DMS153 treated with DMSO at 0.1 percent for 48 hours (cell line): ENCODE measurements at regions not wholly inside any gene's neighbourhood (a gene's known extent, or its start where the extent isn't known, plus 50 kb on each side); places are given as distances from the start of the nearest gene placed in this dataset.
A peak's percentile ranks its signal among the peaks of the same experiment; 100 is the strongest.

ENCODE experiments used
- DNase-seq: peaks from one replicate; lab custom pipeline; 2025; ENCODE audit not compliant: unreplicated experiment; lab: John Stamatoyannopoulos, UW

GRCh38 chr4:137209240-137209639, 323.1 kb downstream of the PCDH18 start:
- no peak for DNase-seq

DNA sequence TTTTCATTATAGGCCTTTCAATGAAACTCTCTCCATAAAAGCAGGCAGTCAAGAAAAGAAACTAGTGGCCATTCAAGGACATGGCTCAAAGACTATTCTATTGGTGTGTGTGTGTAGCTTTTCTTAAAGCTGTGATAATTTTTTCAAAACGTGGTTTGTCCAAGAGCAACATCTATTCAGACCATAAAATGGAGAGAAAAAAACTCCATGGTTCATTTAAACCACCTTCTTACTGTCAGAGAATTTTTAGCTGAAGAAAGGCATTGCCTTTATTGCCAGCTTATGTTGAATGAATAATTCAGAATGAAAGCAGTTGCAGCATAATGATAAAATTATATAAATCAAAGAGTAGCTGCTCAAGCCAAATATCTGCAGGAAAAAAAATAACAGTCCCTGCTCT, 325.5 kb downstream of the PCDH18 start:
- no peak for DNase-seq

DNA sequence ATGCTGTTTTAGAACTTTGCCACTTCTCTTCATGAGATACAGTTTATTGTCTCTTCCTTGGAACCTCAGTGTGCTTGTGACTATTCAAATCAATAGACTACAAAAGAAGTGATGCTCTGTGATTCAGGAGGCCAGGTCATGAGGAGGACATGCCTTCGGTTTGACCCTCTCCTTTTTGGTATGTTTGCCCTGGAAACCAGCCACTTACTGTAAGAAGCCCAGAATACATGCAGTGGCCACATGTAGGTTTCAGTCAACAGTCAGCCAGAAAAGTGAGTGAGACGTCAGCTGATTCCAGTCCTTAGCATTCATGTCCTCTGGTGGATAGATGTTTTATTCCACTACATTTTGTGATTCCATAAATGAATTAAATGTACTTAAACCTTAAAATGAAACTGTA, 328.7 kb downstream of the PCDH18 start:
- no peak for DNase-seq

DNA sequence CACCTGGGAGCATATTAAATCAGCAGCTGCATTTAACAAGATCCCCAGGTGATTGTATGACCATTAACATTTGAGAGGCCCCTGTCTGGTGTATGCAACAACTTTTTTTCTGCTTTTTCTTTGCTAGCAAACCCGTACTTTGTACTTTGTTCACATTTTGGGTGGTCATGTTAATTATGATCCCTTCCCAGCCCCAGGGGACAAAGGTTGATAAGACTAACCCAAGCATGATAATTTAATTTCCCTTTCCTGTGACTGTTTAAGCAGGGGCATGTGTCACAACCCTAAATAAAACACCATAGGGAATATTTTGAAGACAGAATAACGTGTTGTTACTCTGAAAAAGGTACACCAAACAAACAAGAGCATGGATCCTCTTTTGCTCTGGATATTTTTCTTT, 332.0 kb downstream of the PCDH18 start:
- DNase-seq: no peak

GRCh38 chr4:137198791-137199190, 333.5 kb downstream of the PCDH18 start:
- no peak for DNase-seq

- no peak for DNase-seq
Measured at GRCh38 chr4:137194670-137195069, 337.6 kb downstream of the PCDH18 start.

- DNase-seq: no peak
Measured at GRCh38 chr4:137193564-137193963, 338.7 kb downstream of the PCDH18 start.

DNA sequence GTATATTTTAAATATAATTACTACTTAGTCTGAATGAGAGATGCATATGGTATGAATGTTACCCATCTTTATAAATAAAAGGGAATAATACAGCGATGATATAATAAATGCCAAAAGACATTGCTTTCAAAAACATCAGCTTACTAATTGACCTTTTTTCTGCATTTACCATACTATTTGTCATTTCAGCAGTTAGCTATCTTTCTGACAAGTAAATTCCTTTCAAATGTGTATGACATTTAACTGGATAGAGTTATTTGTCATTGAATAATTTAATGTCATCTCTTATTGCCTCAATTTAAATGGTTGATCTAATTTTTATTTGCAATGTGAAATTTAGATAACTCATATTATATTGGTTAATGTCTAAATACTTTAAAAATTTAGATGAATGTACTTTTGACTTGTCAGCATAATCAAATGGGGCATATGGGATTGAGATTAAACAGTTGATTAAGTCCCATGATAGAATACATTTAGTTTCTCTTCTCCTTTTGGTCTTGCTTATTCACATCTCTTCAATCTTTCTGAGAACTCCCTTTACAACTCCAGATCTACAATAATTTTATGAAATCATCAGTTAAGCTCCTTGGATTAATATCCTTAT, 350.9 kb downstream of the PCDH18 start:
- DNase-seq: no peak

DNA sequence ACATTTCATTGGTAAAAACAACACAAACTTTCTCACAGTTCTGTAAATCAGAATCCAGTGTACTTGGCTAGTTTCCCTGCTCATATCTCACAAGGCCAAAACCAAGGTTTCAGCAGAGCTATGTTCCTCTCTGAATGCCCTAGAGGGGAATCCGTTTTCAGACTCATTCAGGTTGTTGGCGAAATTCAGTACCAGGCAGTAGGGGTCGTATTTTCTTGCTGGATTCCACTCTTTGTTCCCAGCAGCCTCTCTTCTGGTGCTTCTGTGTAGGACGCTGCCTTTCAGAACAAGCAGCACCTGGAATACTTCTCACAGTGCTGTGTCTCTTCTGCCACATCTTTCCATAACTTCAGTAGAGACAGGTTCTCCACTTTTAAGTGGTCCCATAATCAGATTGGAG, 351.9 kb downstream of the PCDH18 start:
- no peak for DNase-seq

DNA sequence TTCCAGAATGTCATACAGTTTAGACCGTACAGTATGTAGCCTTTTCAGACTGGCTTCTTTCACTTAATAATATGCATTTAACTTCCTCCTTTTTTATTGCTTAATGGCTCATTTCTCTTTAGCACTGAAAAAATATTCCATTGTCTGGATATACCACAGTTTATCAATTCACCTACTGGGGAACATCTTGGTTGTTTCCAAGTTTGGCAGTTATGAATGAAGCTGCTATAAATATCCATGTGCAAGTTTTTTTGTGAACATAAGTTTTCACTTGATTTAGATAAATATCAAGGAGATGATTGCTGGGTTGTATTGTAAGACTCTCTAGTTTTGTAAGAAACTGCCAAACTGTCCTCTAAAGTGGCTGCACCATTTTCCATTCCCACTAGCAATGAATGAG, 375.5 kb downstream of the PCDH18 start:
- DNase-seq: no peak

DNA sequence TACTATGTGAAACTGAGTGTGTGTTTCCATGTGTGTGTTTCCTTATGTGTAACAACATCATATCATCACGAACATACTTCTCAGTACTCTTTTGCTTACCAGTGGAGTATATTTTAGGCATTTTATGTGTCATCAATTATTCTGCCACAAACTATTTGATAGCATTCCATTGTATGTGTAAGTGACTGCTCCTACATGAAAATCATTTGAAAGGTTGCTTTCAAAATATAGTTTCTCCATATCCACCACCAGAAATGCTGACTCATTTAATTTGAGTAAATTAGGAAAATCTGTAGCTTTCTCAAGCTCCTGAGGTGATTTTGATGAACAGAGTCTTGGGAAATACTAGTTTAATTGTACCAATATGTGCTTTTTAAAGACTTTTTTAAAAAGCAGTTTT, 376.2 kb downstream of the PCDH18 start:
- DNase-seq: no peak

- no peak for DNase-seq
Measured at GRCh38 chr4:137131201-137131600, 401.1 kb downstream of the PCDH18 start.

- no peak for DNase-seq
Measured at GRCh38 chr4:137129845-137130244, 402.4 kb downstream of the PCDH18 start.

DNA sequence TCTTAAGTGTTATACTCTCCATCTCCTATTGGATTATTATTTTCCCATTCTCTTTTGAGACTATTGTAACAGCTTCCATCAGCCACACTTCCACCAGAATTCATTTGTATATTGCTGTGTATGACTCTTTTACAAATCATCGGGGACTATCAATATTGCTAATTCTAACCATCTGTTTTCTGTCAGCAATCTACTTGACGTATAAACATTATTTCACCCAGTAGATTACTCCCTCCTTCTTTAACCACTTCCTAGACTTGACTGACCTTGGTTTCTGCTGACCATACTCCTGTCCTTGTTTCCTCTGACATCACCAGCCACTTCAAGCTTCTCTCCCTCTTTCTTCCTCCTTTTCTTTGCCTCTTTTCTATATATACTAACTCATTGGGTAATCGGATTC, 402.9 kb downstream of the PCDH18 start:
- DNase-seq: no peak

DNA sequence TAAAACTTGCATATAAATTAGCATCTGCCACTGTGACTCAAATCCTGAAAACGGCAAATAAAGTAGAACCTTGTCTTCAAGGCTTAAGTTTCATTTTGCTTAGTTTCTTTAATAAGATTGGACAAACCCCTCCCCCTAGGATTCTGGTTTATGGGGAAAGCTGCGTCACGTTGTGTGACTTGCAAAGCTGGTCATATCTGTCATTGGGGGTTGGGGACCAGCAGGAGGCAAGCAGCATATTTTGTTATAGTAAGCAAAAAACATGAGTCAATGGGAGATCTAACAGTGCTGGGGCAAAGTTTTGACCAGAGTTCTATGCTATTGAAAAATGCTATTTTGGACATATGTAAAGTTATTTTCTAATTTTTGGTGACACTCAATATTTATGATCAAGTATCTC, 407.3 kb downstream of the PCDH18 start:
- DNase-seq: no peak

DNA sequence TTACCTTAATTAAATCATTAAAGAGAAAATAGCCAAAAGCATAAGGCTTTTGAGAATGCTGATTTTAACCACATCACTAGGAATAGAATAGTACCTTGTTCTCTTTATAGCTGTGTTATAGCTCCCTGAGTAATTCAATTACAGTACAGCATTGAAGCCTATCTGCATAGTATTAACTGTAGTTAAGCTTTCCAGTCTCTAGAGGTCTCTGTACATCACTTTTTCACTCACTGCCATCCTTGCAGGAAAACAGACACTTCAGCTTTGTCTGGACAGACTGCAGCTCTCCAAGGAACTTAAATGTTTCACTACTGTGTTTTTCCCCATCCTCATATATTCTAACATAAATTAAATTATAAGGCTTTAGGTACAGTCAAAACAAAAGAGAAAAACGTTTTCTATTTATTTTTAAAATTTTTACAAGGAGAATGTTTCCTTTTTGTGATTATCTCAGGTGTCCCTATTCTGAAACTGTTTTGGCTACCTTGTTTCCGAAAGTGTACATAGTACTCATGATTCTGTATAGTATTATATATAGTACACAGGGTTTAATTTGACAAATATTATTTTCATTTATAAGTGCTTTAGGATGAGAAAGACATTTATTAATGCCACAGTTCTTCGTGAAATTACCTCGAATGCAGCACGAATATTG, 407.9 kb downstream of the PCDH18 start:
- peak; percentile 86 for DNase-seq

DNA sequence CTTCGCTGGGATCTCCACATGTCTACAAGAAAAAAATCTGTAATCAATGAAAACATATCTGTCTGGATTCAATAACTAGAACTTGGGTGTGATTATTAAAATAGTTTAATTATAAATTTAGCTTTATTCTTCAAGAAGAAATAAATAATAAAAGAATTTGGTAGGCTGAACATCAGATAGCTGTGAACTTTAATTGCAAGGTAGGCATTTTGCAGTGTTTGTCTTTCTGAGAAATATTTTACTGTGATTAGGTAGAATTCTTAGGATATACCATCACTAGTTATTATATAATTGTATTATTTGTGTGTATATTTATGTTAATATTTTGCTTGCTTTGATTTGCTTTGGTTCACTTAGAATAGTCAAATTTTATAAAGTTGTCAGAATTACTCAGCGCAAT, 409.4 kb downstream of the PCDH18 start:
- DNase-seq: no peak

DNA sequence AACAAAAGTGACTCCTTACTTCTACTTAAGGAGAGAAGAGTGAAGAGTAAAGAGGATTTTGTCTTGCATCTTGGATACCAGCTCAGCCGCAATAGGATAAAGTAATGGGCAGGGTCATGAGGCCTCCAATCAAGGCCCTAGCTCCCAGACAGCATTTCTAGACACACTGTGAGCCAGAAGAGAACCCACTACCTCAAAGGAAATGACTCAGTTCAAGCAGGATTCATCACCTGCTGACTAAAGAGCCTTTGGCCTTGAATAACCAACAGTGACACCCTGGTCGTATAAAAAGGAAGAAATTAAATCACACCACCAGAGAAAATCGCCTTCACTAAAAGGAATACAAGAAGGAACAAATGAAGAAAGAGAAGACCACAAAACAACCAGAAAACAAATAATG, 416.1 kb downstream of the PCDH18 start:
- no peak for DNase-seq

DNA sequence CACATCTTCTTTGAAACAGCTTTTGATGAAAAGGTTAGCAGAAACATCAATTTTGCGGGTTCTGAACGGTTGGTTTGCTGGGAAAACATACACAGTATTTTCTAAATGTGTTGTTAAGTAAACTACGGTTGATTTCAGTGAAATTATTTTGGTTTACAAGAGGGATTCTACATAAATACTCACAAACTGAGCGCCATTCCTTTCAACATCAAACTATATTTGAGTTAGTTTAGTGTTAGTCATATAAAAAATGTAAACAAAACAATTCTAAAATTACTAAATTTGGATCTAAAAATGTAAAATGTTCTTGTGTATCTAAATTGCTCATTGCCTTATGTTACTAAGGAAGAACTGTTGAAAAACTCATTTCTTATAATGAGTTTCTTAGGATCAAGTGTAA, 425.6 kb downstream of the PCDH18 start:
- DNase-seq: no peak

GRCh38 chr4:137106287-137106686, 426.0 kb downstream of the PCDH18 start:
- DNase-seq: no peak

- no peak for DNase-seq
Measured at GRCh38 chr4:137090951-137091350, 441.3 kb downstream of the PCDH18 start.

DNA sequence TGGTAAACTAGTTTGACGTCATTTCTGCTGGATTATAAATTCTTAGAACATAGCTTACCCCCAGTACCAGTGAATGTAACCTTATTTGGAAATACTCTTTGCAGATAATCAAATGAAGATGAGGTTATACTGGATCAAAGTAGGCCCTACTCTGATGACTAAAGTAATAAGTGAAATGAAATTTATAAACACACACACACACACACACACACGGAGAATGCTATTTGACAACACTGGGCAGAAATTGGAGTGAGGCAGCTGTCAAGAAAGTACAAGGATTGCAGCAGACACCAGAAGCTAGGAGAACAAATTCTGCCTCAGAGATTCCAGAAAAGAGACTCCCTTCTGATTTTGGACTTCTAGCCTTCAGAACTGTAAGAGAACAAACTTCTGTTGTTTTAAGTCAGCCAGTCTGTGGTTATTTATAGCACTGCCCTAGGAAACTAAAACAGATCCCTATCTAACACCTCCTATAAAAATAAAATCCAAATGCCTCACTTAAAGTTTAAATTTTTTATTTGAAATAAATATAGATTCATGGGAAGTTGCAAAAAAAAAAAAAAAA, 448.6 kb downstream of the PCDH18 start:
- no peak for DNase-seq

GRCh38 chr4:137082061-137082460, 450.2 kb downstream of the PCDH18 start:
- no peak for DNase-seq
